ENCODE measurements at regions not wholly inside any gene's neighbourhood (a gene's known extent, or its start where the extent isn't known, plus 50 kb on each side); places are given as distances from the start of the nearest gene placed in this dataset.

- no peak overlapping the region for H3K4me3 ChIP-seq
- no peaks in the 10 kb centered on the region for H3K36me3 ChIP-seq
- H3K27ac ChIP-seq, result no peak overlapping the region
- TF ChIP-seq CTCF (IDR thresholded peaks at IDR 0.05) (no peak), POLR2AphosphoS5 (IDR thresholded peaks at IDR 0.05) (no peak), POLR2A (IDR thresholded peaks at IDR 0.05) (no peak)
- H3K27me3 ChIP-seq, result no peaks in the 10 kb centered on the region
- no peak for DNase-seq (ENCODE audit: low spot score in 2 of 2)
- H3K4me1 ChIP-seq, result no peaks in the 10 kb centered on the region
- intact Hi-C loops (cut with DNase I; ENCODE audit: low total_unique reads), result no loop called here
- no peaks in the 10 kb centered on the region for H3K9me3 ChIP-seq
Measured at GRCh38 chr17:14488958-14489550, 188.2 kb downstream of the HS3ST3B1 start.

- H3K27me3 ChIP-seq, result no peaks in the 10 kb centered on the region
- no peak for DNase-seq (ENCODE audit: low spot score in 2 of 2)
- H3K9me3 ChIP-seq, result no peaks in the 10 kb centered on the region
- no peaks in the 10 kb centered on the region for H3K4me1 ChIP-seq
- intact Hi-C loops (cut with DNase I; ENCODE audit: low total_unique reads), result no loop called here
- H3K4me3 ChIP-seq, result no peak overlapping the region
- H3K36me3 ChIP-seq, result no peaks in the 10 kb centered on the region
- H3K27ac ChIP-seq, result no peak overlapping the region
- no peak for TF ChIP-seq CTCF (IDR thresholded peaks at IDR 0.05)
- TF ChIP-seq POLR2A (IDR thresholded peaks at IDR 0.05), result no peak
- TF ChIP-seq POLR2AphosphoS5 (IDR thresholded peaks at IDR 0.05), result no peak
Measured at GRCh38 chr17:14487068-14487467, 186.2 kb downstream of the HS3ST3B1 start.

GRCh38 chr17:14482715-14483114, 181.8 kb downstream of the HS3ST3B1 start:
- Histone ChIP-seq H3K4me3 (no peak overlapping the region), H3K4me1 (no peaks in the 10 kb centered on the region), H3K36me3 (no peaks in the 10 kb centered on the region), H3K9me3 (no peaks in the 10 kb centered on the region), H3K27ac (no peak overlapping the region), H3K27me3 (no peaks in the 10 kb centered on the region)
- intact Hi-C loops (cut with DNase I; ENCODE audit: low total_unique reads), result no loop called here
- TF ChIP-seq CTCF (IDR thresholded peaks at IDR 0.05) (no peak), POLR2AphosphoS5 (IDR thresholded peaks at IDR 0.05) (no peak), POLR2A (IDR thresholded peaks at IDR 0.05) (no peak)
- DNase-seq (ENCODE audit: low spot score in 2 of 2), result no peak

GRCh38 chr17:14481664-14482063, 180.8 kb downstream of the HS3ST3B1 start:
- DNase-seq (ENCODE audit: low spot score in 2 of 2), result no peak

GRCh38 chr17:14474591-14474990, 173.7 kb downstream of the HS3ST3B1 start:
- Histone ChIP-seq H3K4me1 (no peaks in the 10 kb centered on the region), H3K36me3 (no peaks in the 10 kb centered on the region), H3K9me3 (no peaks in the 10 kb centered on the region), H3K4me3 (no peak overlapping the region), H3K27me3 (no peaks in the 10 kb centered on the region), H3K27ac (no peak overlapping the region)
- TF ChIP-seq CTCF (IDR thresholded peaks at IDR 0.05) (no peak), POLR2A (IDR thresholded peaks at IDR 0.05) (no peak), POLR2AphosphoS5 (IDR thresholded peaks at IDR 0.05) (no peak)
- intact Hi-C loops (cut with DNase I; ENCODE audit: low total_unique reads), result no loop called here
- no peak for DNase-seq (ENCODE audit: low spot score in 2 of 2)

More at GRCh38 chr17:14481664-14482063, 180.8 kb downstream of the HS3ST3B1 start:
- no peak overlapping the region for H3K27ac ChIP-seq
- no peak overlapping the region for H3K4me3 ChIP-seq
- intact Hi-C loops (cut with DNase I; ENCODE audit: low total_unique reads), result no loop called here
- no peaks in the 10 kb centered on the region for H3K27me3 ChIP-seq
- no peaks in the 10 kb centered on the region for H3K36me3 ChIP-seq
- H3K4me1 ChIP-seq, result no peaks in the 10 kb centered on the region
- TF ChIP-seq POLR2A (IDR thresholded peaks at IDR 0.05) (no peak), POLR2AphosphoS5 (IDR thresholded peaks at IDR 0.05) (no peak), CTCF (IDR thresholded peaks at IDR 0.05) (no peak)
- H3K9me3 ChIP-seq, result no peaks in the 10 kb centered on the region

All from breast epithelium (tissue), 4 donors.